Testis (tissue), 2 donors: ENCODE measurements at regions not wholly inside any gene's neighbourhood (a gene's known extent, or its start where the extent isn't known, plus 50 kb on each side); places are given as distances from the start of the nearest gene placed in this dataset.

Source experiments
- POLR2A ChIP-seq: fragments of 450-650 bp; IDR thresholded peaks from one replicate; pipeline ENCODE4 v1.6.1; 2017; ENCODE audit warnings: antibody characterized with exemption, mild to moderate bottlenecking, moderate library complexity
- TF ChIP-seq, protein P1 (sequence below), 3 experiments: fragments of 450-650 bp in 2 of 3; fragments of 200-600 bp in 1 of 3; sonication (generic) in 1 of 3; IDR thresholded peaks; one replicate each; pipeline ENCODE4 v1.5.1; 2016 to 2019; ENCODE audit warnings: antibody characterized with exemption in 3 of 3, mild to moderate bottlenecking in 2 of 3, moderate library complexity in 1 of 3

GRCh38 chr12:25324861-25325260 lies 74.1 kb upstream of the KRAS start:
- TF ChIP-seq, protein P1, sequence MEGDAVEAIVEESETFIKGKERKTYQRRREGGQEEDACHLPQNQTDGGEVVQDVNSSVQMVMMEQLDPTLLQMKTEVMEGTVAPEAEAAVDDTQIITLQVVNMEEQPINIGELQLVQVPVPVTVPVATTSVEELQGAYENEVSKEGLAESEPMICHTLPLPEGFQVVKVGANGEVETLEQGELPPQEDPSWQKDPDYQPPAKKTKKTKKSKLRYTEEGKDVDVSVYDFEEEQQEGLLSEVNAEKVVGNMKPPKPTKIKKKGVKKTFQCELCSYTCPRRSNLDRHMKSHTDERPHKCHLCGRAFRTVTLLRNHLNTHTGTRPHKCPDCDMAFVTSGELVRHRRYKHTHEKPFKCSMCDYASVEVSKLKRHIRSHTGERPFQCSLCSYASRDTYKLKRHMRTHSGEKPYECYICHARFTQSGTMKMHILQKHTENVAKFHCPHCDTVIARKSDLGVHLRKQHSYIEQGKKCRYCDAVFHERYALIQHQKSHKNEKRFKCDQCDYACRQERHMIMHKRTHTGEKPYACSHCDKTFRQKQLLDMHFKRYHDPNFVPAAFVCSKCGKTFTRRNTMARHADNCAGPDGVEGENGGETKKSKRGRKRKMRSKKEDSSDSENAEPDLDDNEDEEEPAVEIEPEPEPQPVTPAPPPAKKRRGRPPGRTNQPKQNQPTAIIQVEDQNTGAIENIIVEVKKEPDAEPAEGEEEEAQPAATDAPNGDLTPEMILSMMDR (IDR thresholded peaks at IDR 0.05) = no peak
- TF ChIP-seq POLR2A = no peak
